NCI-H187 (cell line): ENCODE measurements at regions not wholly inside any gene's neighbourhood (a gene's known extent, or its start where the extent isn't known, plus 50 kb on each side); places are given as distances from the start of the nearest gene placed in this dataset.
A peak's percentile ranks its signal among the peaks of the same experiment; 100 is the strongest.

Source experiments
- DNase-seq, 2 experiments: peaks; one replicate each; lab custom pipeline; 2025; lab: John Stamatoyannopoulos, UW

DNA sequence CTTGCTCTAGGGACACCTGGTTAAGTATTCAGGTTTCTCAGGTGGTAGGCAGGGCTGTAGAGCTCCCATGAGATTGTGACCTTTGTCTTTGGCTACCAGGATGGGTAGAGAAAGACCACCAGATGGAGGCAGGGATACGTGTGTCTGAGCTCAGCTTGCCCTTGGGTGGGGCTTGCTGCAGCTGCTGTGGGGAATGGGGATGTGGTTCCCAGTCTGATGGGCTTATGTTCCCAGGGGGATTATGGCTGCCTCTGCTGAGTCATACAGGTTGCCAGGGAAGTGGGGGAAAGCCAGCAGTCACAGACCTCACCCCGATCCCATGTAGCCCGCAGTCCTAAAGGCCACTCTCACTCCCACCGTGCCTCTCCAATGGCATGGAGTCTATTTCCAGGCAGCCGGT is 659.9 kb upstream of the KLF12 start:
- DNase-seq: no peak

DNA sequence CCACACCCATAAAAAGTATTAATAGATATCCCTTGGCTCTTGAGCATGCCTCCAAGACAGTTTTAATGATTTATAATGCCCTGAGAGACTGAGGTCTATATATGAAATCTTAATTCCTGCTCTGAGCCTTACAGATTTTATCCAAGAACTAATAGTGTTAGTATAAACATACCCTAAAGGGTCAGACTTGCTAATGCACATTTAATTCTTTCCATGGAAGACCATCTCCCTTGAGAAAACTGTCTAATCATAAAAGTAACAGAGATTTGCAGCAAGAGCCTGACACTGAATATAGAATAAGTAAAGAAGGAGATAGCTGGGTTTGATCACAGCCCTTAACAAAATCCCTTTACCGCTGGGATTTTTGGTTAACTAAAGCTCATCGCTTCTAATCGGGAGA is 650.8 kb upstream of the KLF12 start:
- no peak for DNase-seq

- DNase-seq: no peak
Observed at GRCh38 chr13:74778946-74779345, 644.7 kb upstream of the KLF12 start.

GRCh38 chr13:74778087-74778486 is 643.9 kb upstream of the KLF12 start:
- DNase-seq: no peak

DNA sequence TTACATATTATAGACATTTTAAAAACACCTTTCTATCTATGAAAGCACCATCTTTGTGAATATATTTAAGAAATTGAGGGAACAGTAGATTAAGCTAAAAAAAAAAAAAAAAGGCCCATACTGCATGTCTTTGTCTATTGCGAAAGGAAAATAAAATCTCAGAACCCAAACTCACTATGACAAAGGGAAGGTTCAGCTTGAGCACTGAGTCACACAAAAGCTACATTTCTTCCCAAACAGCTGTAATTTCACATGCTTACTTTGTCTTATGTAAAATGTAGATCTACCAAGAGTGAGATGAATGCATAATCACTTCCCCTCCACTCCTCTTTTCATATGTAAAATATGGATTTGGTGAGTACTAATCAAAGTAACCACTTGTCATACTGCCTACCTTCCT is 640.1 kb upstream of the KLF12 start:
- no peak for DNase-seq

DNA sequence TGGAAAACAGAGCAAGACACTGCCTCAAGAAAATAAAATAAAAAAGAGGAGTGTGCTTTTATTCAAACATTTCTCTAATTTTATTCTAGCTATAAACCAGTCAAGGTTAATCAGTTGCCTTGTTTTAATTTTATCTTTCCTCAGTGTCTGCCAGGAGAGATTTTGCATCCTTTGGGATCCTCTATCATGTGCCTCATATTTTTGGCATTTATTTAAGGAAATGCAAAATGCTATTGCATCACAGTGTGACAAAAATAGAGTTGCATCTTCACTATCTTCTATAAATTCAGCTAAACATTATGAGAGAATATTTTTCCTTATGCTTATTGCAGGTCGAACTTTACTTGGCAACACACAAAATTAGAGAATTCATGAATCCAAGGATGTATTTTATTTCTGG is 639.0 kb upstream of the KLF12 start:
- no peak for DNase-seq

- no peak for DNase-seq
Observed at GRCh38 chr13:74771964-74772363, 637.8 kb upstream of the KLF12 start.

- no peak for DNase-seq
Observed at GRCh38 chr13:74770361-74770760, 636.2 kb upstream of the KLF12 start.

GRCh38 chr13:74769333-74769732 is 635.1 kb upstream of the KLF12 start:
- no peak for DNase-seq

DNA sequence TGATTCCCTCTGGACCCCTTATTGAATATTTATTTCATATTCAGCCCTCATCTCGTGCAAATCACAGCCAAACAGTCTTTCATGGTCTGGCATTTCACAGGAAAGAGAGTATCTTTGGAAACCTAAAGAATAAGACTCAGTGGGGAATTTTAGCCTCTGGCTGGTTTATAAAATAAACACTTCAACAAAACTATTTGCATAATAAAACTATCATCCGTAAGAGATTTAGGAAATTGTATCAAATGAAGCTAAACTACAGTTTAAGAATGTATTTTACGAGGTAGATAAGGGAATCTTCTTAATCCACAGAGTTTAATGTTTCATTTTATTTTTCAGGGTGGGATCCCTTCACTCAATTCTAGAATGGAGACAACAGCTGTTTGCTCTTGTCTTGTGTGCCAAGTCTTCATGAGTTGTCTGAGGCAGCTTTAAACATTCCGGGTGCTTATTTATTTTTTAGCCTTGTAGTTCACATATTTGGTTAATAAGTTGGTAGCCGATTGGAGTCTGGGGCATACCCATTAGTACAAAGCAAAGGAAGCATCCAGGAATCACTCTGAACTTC is 634.4 kb upstream of the KLF12 start:
- DNase-seq: no peak

DNA sequence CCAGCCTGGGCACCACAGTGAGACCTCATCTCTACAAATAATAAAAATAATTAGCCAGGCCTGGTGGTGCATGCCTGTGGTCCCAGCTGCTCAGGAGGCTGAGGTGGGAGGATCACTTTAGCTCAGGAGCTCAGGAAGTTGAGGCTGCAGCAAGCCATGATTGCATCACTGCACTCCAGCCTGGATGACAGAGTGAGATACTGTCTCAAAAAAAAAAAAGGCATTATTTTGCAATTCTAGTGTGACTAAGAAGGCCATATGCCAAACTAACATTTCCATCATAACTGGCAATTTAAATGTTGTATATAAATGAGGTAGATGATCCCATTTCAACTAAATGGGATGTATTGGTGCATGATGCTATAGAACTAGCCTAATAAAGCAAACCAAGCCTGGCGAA is 632.8 kb upstream of the KLF12 start:
- no peak for DNase-seq

DNA sequence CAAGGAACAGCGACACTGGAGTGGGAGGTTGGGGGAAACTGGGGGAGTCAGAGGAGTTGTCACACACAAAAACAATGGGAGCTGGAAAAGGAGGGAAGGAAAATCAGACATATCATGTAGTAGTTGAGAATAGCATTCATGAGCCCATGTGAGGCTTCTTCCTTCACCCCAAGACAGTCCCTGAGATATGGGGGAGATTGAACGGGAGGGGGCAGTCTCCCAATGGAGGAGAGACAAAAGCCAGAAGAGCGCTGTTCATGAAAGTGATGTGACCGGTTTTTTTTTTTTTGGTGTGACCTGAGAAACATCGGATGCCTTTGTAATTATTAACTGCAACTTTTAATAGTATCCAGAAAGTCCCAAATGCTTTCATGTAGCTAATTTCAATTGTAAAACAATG is 631.8 kb upstream of the KLF12 start:
- no peak for DNase-seq

DNA sequence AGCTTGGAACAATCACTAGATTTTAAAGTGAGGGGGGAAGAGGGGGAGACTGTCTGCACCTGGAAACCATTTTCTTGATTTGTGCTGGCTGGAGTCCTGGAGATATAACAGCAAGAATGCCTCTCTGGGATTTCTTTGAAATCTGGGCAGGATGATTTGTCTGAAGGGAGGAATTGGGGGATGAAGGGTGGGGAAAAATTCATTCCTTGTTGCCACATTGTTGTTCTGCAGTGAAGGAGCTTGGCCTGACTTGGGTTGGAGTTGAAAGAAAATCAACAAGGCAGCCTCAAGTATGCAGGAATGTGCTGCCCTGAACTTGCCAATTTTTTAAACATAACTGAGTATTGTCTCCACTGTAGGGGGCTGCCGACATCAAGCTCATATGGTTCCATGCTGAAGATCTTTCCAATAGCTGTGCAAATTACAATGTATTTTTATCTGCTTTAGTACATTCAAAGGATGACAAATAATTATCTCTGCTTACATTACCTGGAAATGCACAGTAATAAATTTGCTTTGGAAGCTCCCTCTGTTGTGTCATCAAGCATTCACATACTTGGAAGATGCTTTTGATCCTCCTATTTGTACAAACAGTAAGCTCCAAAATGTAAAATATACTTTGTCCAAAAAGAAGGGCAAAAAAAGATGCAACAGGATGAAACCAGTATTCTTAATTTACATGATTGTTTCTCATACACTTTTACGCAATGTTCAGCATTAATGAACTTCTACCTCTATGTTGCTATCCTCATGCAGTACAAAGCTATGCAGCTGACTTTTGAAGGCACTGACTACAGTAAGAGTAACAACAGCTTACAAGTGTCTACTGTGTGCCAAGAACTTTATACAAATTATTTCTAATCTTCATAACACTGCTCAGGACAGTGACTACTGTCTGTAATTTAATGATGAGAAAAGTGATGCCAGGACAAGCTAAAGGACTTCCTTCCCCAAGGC is 627.9 kb upstream of the KLF12 start:
- DNase-seq: no peak

GRCh38 chr13:74758188-74758587 is 624.0 kb upstream of the KLF12 start:
- DNase-seq: no peak

DNA sequence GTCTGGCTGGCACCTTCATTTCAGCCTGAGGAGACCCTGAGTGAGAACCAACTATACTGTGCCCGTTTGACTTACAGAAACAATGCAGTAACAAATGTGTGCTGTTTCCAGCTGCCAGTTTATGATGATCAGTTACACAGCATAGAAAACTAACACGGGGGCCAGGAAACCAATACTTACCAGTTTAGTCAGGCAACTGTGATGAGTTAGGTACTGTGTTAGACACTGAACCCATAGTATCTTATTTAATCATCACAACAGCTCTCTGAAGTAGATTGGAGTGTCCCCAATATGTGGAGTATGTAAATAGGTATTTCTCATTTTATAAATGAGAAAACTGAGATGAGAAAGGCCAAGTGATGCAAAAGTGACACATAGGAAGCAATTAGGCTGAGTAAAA is 620.9 kb upstream of the KLF12 start:
- DNase-seq: no peak

DNA sequence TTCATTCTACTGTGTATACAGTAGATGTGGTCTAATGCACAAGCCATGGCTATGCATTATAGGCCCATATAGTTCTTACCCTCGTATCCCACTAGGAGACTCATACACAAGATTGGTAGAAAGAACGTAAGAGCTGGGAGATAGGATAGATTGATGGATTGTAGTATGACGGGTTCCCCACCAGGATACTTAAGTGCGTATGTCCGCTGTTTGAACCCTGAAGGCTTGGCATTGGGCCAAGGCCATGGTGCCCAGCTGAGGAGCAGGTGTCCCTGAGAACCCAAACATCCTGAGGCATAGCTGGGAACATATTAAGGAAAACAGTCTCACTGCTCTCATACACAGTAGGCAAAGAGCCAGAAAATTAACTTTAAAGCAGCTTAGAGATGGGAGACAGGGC is 617.5 kb upstream of the KLF12 start:
- DNase-seq: peak in 1 of 2 experiments; percentile 25

- DNase-seq: no peak
Observed at GRCh38 chr13:74747186-74747955, 613.2 kb upstream of the KLF12 start.

DNA sequence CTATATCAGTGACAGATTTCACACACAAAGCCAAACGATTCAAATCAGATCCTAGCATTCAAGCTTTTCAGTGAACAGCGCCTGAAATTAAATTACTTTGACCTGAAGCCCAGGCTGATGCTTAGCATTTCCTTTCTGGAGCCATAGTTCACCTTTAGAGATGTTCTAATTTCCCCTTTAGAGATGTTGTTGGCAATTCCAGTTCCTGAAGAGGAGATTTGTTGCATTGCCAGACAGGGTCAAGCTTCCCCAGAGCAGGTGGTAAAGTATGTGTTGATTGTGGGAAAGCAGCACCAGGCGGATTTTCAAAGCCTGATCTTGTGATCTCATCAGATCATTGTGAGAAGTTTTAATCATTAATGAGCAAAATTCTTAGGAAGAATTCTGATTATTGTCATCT is 609.8 kb upstream of the KLF12 start:
- DNase-seq: no peak

- no peak for DNase-seq
Observed at GRCh38 chr13:74741732-74742131, 607.5 kb upstream of the KLF12 start.

DNA sequence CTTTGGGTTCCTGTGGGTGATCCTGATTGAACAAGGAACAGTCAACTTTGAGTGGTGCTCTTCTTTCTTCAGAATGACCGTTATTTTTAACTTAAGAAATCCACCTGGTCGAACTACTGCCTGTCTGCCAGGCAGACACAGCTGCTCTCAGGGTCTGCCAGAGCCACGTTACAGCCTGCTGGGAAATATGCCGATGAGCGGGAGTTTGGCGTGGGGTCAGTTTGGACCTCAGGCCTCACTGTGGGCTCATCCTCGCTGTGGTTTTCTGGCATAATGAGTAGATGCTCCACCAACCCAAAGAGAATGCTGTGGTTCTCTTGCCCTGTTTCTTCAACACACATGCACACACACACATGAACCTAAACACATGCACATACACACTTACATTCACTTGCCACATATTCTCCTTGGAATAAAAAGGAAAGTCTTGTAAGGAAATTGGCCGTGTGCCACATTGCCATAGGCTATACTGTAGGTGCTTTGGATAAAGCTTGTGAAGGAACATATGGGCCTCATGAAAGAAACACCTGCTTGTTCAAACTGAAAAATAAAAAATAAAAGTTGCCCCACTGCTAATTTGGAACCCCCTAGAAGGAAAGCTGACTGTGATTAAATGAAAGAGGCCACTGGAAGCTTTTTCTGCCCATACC is 598.7 kb upstream of the KLF12 start:
- DNase-seq: no peak

GRCh38 chr13:74731731-74732130 is 597.5 kb upstream of the KLF12 start:
- no peak for DNase-seq

DNA sequence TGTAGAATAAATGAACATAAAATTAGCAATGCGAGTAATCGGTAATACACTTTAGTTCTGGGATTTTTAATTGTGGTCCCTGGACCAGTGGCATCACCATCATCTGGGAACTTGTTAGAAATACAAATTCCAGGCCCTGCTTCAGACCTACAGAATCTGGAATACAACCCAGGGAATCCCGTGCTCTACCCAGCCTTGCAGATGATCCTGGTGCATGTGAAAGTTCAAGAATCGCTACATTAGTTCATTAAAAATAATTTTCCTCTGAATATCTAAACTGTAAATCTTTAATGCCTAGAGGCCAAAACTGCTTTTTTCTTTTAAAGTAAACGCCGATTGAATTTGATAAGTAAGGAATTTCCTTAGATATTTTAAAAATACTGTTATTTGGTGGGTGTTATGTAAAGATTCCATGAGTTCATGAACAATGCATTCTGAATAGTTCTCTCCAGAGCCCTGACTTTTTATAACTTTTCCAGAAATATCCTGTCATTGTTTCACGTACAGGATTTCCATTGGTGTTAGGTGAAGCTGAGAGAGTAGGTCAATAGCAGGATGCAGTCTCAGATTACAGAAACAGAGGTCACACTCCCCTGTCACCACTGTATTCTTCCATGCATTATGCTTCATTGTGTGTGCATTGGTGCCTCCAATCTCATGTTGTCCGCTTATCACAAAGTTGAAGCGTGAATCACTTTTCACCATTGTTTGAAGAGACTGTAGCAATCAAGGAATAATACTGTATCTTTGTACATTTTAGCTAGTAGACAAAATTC is 596.5 kb upstream of the KLF12 start:
- DNase-seq: no peak
